HEK293 (cell line): ENCODE measurements at regions not wholly inside any gene's neighbourhood (a gene's known extent, or its start where the extent isn't known, plus 50 kb on each side); places are given as distances from the start of the nearest gene placed in this dataset.

ENCODE experiments used
- CTCF ChIA-PET: fragments of 350-600 bp; formaldehyde crosslinking; extraction: SDS; loops from one replicate; lab custom pipeline; 2021; ENCODE audit warnings: antibody characterized with exemption; lab: Yijun Ruan, JAX
- POLR2A ChIA-PET: fragments of 300-600 bp; formaldehyde crosslinking; extraction: SDS; loops from one replicate; lab custom pipeline; 2020; ENCODE audit warnings: antibody characterized with exemption, inconsistent platforms; lab: Yijun Ruan, JAX
- H3K27ac ChIP-seq: fragments of 200-500 bp; sonication (Bioruptor generic); 2 replicates; pipeline ENCODE4 v1.5.1; 2014; ENCODE audit warnings: low read depth, low read length, control low read depth, inconsistent platforms; ENCODE audit errors: extremely low read depth
- H3K36me3 ChIP-seq, 2 experiments: fragments of 200-500 bp in 1 of 2; sonication (Bioruptor generic) in 1 of 2; 1 replicate in 1 of 2; 2 replicates in 1 of 2; pipeline ENCODE4 v1.5.1; 2014 to 2017; ENCODE audit warnings: inconsistent platforms in 2 of 2, low read length in 2 of 2; ENCODE audit not compliant: control insufficient read depth in 2 of 2, insufficient read depth in 1 of 2
- H3K4me1 ChIP-seq: fragments of 200-500 bp; sonication (Bioruptor generic); 2 replicates; pipeline ENCODE4 v1.5.1; 2014; ENCODE audit warnings: mild to moderate bottlenecking, low read length, inconsistent platforms; ENCODE audit not compliant: control insufficient read depth, insufficient read depth
- H3K4me3 ChIP-seq: 2 replicates; pipeline ENCODE4 v1.5.1; 2011; ENCODE audit warnings: low read depth, mild to moderate bottlenecking, control low read depth, low read length, moderate library complexity
- H3K9me3 ChIP-seq: fragments of 200-500 bp; sonication (Bioruptor generic); 2 replicates; pipeline ENCODE4 v1.5.1; 2014; ENCODE audit warnings: low read depth, low read length, inconsistent platforms; ENCODE audit not compliant: control insufficient read depth, insufficient read depth
- FEZF1 ChIP-seq: fragments of 450-650 bp; formaldehyde crosslinking; IDR thresholded peaks from 2 replicates; pipeline ENCODE4 v1.5.1; 2016; ENCODE audit warnings: missing biosample characterization, missing genetic modification characterization
- KLF7 ChIP-seq: fragments of 450-650 bp; formaldehyde crosslinking; IDR thresholded peaks from 2 replicates; pipeline ENCODE4 v1.5.1; 2016; ENCODE audit warnings: missing biosample characterization, missing genetic modification characterization, borderline replicate concordance
- REPIN1 ChIP-seq: fragments of 450-650 bp; formaldehyde crosslinking; IDR thresholded peaks from 2 replicates; pipeline ENCODE4 v1.5.1; 2017; ENCODE audit warnings: missing biosample characterization, missing genetic modification characterization, low read depth
- SCRT1 ChIP-seq: fragments of 450-650 bp; formaldehyde crosslinking; IDR thresholded peaks from 2 replicates; pipeline ENCODE4 v1.5.1; 2016; ENCODE audit warnings: missing biosample characterization, missing genetic modification characterization, borderline replicate concordance
- SCRT2 ChIP-seq: fragments of 450-650 bp; formaldehyde crosslinking; IDR thresholded peaks from 2 replicates; pipeline ENCODE4 v1.5.1; 2016; ENCODE audit warnings: missing biosample characterization, missing genetic modification characterization
- TSHZ1 ChIP-seq: fragments of 450-650 bp; formaldehyde crosslinking; IDR thresholded peaks from 2 replicates; pipeline ENCODE4 v1.5.1; 2016; ENCODE audit warnings: missing biosample characterization, missing genetic modification characterization, borderline replicate concordance
- ZNF10 ChIP-seq: fragments of 450-650 bp; formaldehyde crosslinking; IDR thresholded peaks from 2 replicates; pipeline ENCODE4 v1.5.1; 2017; ENCODE audit warnings: missing biosample characterization, missing genetic modification characterization
- ZNF140 ChIP-seq: fragments of 450-650 bp; formaldehyde crosslinking; IDR thresholded peaks from 2 replicates; pipeline ENCODE4 v1.5.1; 2016; ENCODE audit warnings: missing biosample characterization, missing genetic modification characterization
- ZNF292 ChIP-seq: fragments of 450-650 bp; formaldehyde crosslinking; IDR thresholded peaks from 2 replicates; pipeline ENCODE4 v1.5.1; 2016; ENCODE audit warnings: low read depth, missing biosample characterization, missing genetic modification characterization, borderline replicate concordance
- ZNF366 ChIP-seq: fragments of 450-650 bp; formaldehyde crosslinking; conservative IDR thresholded peaks from 2 replicates; pipeline ENCODE4 v1.5.1; 2016; ENCODE audit warnings: missing biosample characterization, missing genetic modification characterization
- ZNF449 ChIP-seq: fragments of 450-650 bp; formaldehyde crosslinking; IDR thresholded peaks from 2 replicates; pipeline ENCODE4 v1.5.1; 2017; ENCODE audit warnings: missing biosample characterization, mild to moderate bottlenecking, missing genetic modification characterization, moderate library complexity
- ZNF48 ChIP-seq: fragments of 450-650 bp; formaldehyde crosslinking; IDR thresholded peaks from 2 replicates; pipeline ENCODE4 v1.5.1; 2016; ENCODE audit warnings: missing biosample characterization, missing genetic modification characterization
- ZNF510 ChIP-seq: fragments of 450-650 bp; formaldehyde crosslinking; IDR thresholded peaks from 2 replicates; pipeline ENCODE4 v1.5.1; 2018; ENCODE audit warnings: mild to moderate bottlenecking, missing genetic modification characterization, missing biosample characterization; ENCODE audit not compliant: insufficient replicate concordance
- ZNF777 ChIP-seq: fragments of 450-650 bp; formaldehyde crosslinking; IDR thresholded peaks from 2 replicates; pipeline ENCODE4 v1.5.1; 2017; ENCODE audit warnings: missing biosample characterization, missing genetic modification characterization, borderline replicate concordance
- ZNF785 ChIP-seq: fragments of 450-650 bp; formaldehyde crosslinking; IDR thresholded peaks from 2 replicates; pipeline ENCODE4 v1.5.1; 2016; ENCODE audit warnings: missing biosample characterization, missing genetic modification characterization
- ZSCAN16 ChIP-seq: fragments of 450-650 bp; formaldehyde crosslinking; IDR thresholded peaks from 2 replicates; pipeline ENCODE4 v1.5.1; 2016; ENCODE audit warnings: missing biosample characterization, missing genetic modification characterization
- TF ChIP-seq, protein P1 (sequence below): fragments of 450-650 bp; formaldehyde crosslinking; IDR thresholded peaks from 2 replicates; pipeline ENCODE4 v1.5.1; 2017; ENCODE audit warnings: missing biosample characterization, missing genetic modification characterization

GRCh38 chr7:121451367-121452094, 55.4 kb upstream of the FAM3C start (continued):
- TF ChIP-seq ZNF449 (tag by site-specific recombination), result no peak
- TF ChIP-seq SCRT1 (tag by site-specific recombination), result no peak
- TF ChIP-seq, protein P1, sequence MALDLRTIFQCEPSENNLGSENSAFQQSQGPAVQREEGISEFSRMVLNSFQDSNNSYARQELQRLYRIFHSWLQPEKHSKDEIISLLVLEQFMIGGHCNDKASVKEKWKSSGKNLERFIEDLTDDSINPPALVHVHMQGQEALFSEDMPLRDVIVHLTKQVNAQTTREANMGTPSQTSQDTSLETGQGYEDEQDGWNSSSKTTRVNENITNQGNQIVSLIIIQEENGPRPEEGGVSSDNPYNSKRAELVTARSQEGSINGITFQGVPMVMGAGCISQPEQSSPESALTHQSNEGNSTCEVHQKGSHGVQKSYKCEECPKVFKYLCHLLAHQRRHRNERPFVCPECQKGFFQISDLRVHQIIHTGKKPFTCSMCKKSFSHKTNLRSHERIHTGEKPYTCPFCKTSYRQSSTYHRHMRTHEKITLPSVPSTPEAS (tag by site-specific recombination), result no peak
- TF ChIP-seq ZNF140 (tag by site-specific recombination), result no peak

GRCh38 chr7:121450631-121451198, 54.6 kb upstream of the FAM3C start:
- Histone ChIP-seq H3K27ac (no peak overlapping the region), H3K36me3 (no peaks in the 10 kb centered on the region), H3K4me1 (no peaks in the 10 kb centered on the region), H3K4me3 (no peak overlapping the region), H3K9me3 (no peaks in the 10 kb centered on the region)
- TF ChIP-seq ZNF366 (tag by site-specific recombination) (no peak), ZSCAN16 (no peak), REPIN1 (tag by site-specific recombination) (no peak), KLF7 (tag by site-specific recombination) (no peak), ZNF785 (tag by site-specific recombination) (no peak), ZNF777 (no peak), FEZF1 (tag by site-specific recombination) (no peak), TSHZ1 (tag by site-specific recombination) (no peak), SCRT2 (tag by site-specific recombination) (no peak), ZNF292 (tag by site-specific recombination) (no peak), ZNF510 (no peak)
- POLR2A ChIA-PET, result no interaction called here
- CTCF ChIA-PET, result interaction anchor here (0.7 kb wide), 1 partner anchor 360 kb away, joined by 4 read pairs; no protein-coding TSS in a partner anchor

- CTCF ChIA-PET, result no interaction called here
- POLR2A ChIA-PET, result no interaction called here
- TF ChIP-seq ZNF10 (tag by site-specific recombination) (no peak), ZNF48 (tag by site-specific recombination) (no peak)
- TF ChIP-seq, all 188 proteins: peak for 0
- no peak overlapping the region for H3K27ac ChIP-seq
- no peaks in the 10 kb centered on the region for H3K4me1 ChIP-seq
- no peak overlapping the region for H3K4me3 ChIP-seq
- H3K36me3 ChIP-seq, result no peaks in the 10 kb centered on the region
- H3K9me3 ChIP-seq, result no peaks in the 10 kb centered on the region
These were observed 53.7 kb upstream of the FAM3C start for GRCh38 chr7:121449735-121450240.
